BE2C (cell line): ENCODE measurements at regions not wholly inside any gene's neighbourhood (a gene's known extent, or its start where the extent isn't known, plus 50 kb on each side); places are given as distances from the start of the nearest gene placed in this dataset.

Source experiments
- DNase-seq: peaks from one replicate; pipeline ENCODE4 v3.0.0-alpha.2; 2020
- H3K27me3 ChIP-seq: fragments of 250-450 bp; sonication (Bioruptor Pico); 2 replicates; pipeline ENCODE4 v1.5.1; 2020; ENCODE audit warnings: mild to moderate bottlenecking
- H3K36me3 ChIP-seq: fragments of 250-450 bp; sonication (Bioruptor Pico); 2 replicates; pipeline ENCODE4 v1.5.1; 2020; ENCODE audit warnings: mild to moderate bottlenecking
- H3K4me1 ChIP-seq: fragments of 250-450 bp; sonication (Bioruptor Pico); 2 replicates; pipeline ENCODE4 v1.5.1; 2020
- H3K4me3 ChIP-seq: 2 replicates; pipeline ENCODE4 v1.5.1; 2011; ENCODE audit warnings: low read depth, low read length
- H3K9me3 ChIP-seq: fragments of 250-450 bp; sonication (Bioruptor Pico); 2 replicates; pipeline ENCODE4 v1.5.1; 2020
- CTCF ChIP-seq: IDR thresholded peaks from 2 replicates; pipeline ENCODE4 v1.5.1; 2012; ENCODE audit warnings: mild to moderate bottlenecking, low read depth, low read length

DNA sequence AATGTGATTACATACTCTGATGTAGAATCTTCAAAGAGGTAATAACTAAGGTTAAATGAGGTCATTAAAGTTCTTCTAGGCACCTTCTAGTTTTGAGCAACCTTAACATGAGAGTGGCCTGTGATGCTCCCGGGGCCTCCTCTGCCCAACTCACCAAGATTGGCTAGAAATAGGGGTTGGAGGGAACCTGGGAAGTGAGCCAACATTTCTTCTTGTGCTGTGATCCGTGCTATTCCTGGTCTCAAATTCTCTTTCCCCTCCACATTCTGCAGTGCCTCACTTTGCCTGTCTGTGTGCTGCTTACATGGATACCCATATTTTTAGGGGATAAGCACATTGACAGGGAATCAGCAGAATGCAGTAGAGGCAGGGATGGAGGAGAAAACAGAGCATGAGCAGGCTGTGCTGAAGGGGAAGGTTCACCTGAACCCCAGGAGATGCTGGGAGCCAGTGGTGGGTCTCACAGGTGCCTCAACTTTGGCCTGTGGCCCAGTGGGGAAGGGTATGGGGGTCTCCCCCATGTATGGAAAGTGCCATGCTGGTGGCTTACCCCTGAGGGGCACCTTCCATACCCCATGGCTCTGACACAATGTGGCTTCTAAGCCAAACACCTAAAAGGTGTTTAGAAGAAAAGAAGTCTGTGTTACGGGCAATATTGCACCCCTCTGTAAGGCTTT lies 164.7 kb upstream of the CHD6 start:
- DNase-seq: no peak
- Histone ChIP-seq H3K36me3 (no peaks in the 10 kb centered on the region), H3K27me3 (no peaks in the 10 kb centered on the region), H3K9me3 (no peaks in the 10 kb centered on the region), H3K4me1 (no peaks in the 10 kb centered on the region), H3K4me3 (no peak overlapping the region)
- TF ChIP-seq CTCF: no peak

GRCh38 chr20:41782255-41782654 lies 164.1 kb upstream of the CHD6 start:
- Histone ChIP-seq H3K4me1 (no peaks in the 10 kb centered on the region), H3K4me3 (no peak overlapping the region), H3K27me3 (no peaks in the 10 kb centered on the region), H3K9me3 (no peaks in the 10 kb centered on the region), H3K36me3 (no peaks in the 10 kb centered on the region)
- TF ChIP-seq CTCF: no peak
- DNase-seq: no peak

GRCh38 chr20:41776421-41776820 lies 158.2 kb upstream of the CHD6 start:
- no peaks in the 10 kb centered on the region; the same call in 1 of the 2 replicates for H3K27me3 ChIP-seq
- no peaks in the 10 kb centered on the region for H3K9me3 ChIP-seq
- DNase-seq: no peak
- H3K4me3 ChIP-seq: no peak overlapping the region
- H3K36me3 ChIP-seq: no peaks in the 10 kb centered on the region
- no peak for TF ChIP-seq CTCF
- H3K4me1 ChIP-seq: no peaks in the 10 kb centered on the region

- no peak for TF ChIP-seq CTCF
- no peak for DNase-seq
- no peak overlapping the region for H3K4me3 ChIP-seq
- no peaks in the 10 kb centered on the region for H3K4me1 ChIP-seq
- no peaks in the 10 kb centered on the region for H3K36me3 ChIP-seq
- no peaks in the 10 kb centered on the region for H3K9me3 ChIP-seq
- H3K27me3 ChIP-seq: no peaks in the 10 kb centered on the region; the same call in 1 of the 2 replicates
Observed at GRCh38 chr20:41774291-41774690, 156.1 kb upstream of the CHD6 start.

DNA sequence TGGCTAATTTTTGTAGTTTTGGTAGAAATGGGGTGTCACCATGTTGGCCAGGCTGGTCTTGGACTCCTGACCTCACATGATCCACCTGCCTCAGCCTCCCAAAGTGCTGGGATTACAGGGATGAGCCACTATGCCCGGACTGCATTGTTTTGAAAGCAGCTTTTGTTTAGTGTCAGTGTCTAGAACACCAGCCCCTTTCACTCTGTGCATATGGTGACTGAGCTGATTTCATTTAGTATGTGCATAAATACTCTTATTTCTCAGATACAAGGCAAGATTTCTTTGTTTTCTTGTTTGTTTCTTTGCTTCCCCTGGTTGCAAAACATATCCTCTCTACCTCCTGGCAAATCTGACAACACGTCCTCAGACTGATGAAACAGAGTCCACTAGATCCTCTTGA lies 152.8 kb upstream of the CHD6 start:
- H3K4me3 ChIP-seq: no peak overlapping the region
- H3K9me3 ChIP-seq: no peaks in the 10 kb centered on the region
- no peaks in the 10 kb centered on the region for H3K4me1 ChIP-seq
- no peak for DNase-seq
- H3K27me3 ChIP-seq: no peaks in the 10 kb centered on the region; the same call in 1 of the 2 replicates
- no peak for TF ChIP-seq CTCF
- H3K36me3 ChIP-seq: no peaks in the 10 kb centered on the region

DNA sequence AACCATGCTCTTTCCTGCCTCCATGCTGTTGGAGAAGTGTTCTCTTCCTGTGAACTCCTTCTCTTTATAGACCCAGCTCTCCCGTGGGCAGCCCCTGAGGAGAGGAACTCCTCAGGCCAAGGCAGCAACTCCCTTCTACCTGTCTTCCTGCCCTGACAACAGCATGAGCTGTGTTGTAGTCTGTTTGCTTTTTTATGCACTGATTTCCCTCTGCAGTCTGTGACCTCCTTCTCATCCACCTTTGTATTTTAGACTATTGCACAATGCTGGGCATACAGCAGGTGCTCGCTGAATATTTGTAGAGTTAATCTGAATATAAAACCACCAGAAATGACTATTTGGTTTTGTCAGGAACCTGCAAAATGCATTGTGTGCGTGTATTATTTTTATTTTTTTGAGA lies 152.2 kb upstream of the CHD6 start:
- DNase-seq: no peak

More for the DNA sequence above, 152.2 kb upstream of the CHD6 start:
- no peaks in the 10 kb centered on the region for H3K4me1 ChIP-seq
- H3K4me3 ChIP-seq: no peak overlapping the region
- no peaks in the 10 kb centered on the region for H3K27me3 ChIP-seq
- TF ChIP-seq CTCF: no peak
- H3K36me3 ChIP-seq: no peaks in the 10 kb centered on the region
- no peaks in the 10 kb centered on the region for H3K9me3 ChIP-seq
